ENCODE measurements at regions not wholly inside any gene's neighbourhood (a gene's known extent, or its start where the extent isn't known, plus 50 kb on each side); places are given as distances from the start of the nearest gene placed in this dataset.

DNA sequence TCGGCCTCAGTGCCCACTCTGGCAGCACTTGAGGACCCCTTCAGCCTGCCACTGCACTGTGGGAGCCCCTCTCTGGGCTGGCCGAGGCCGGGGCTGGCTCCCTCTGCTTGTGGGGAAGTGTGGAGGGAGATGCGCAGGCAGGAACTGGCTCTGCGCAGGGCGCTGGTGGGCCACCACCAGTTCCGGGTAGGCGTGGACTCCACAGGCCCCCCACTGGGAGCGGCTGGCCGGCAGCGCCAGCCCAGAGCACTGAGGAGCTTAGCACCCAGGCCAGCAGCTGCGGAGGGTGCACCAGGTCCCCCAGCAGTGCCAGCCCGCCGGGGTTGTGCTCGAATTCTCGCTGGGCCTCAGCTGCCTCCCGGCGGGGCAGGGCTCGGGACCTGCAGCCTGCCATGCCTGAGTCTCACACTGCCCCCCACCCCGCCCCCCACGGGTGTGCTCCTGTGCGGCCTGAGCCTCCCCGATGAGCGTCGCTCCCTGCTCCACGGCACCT, 216.9 kb upstream of the TACR3 start:
- Histone ChIP-seq H3K4me3 (no peak overlapping the region), H3K27me3 (no peaks in the 10 kb centered on the region), H3K4me1 (no peaks in the 10 kb centered on the region), H3K36me3 (no peaks in the 10 kb centered on the region), H3K27ac (no peak overlapping the region), H3K9me3 (peaks cover 0 to 8% (median 6%) of the 10 kb centered on the region in 4 donors)
- 95 to 98% (median 97%) methylated on average over 14 to 26 of the region's 26 CpGs for WGBS, 5 donors
- no peak for TF ChIP-seq POLR2AphosphoS5 (IDR thresholded peaks at IDR 0.05)
- TF ChIP-seq POLR2A (IDR thresholded peaks at IDR 0.05), result no peak
- TF ChIP-seq CTCF (IDR thresholded peaks at IDR 0.05), result no peak
- TF ChIP-seq EP300 (IDR thresholded peaks at IDR 0.05), result no peak
- DNase-seq, result no peak
- intact Hi-C loops (cut with DNase I; ENCODE audit: low total_unique reads), result no loop called here

DNA sequence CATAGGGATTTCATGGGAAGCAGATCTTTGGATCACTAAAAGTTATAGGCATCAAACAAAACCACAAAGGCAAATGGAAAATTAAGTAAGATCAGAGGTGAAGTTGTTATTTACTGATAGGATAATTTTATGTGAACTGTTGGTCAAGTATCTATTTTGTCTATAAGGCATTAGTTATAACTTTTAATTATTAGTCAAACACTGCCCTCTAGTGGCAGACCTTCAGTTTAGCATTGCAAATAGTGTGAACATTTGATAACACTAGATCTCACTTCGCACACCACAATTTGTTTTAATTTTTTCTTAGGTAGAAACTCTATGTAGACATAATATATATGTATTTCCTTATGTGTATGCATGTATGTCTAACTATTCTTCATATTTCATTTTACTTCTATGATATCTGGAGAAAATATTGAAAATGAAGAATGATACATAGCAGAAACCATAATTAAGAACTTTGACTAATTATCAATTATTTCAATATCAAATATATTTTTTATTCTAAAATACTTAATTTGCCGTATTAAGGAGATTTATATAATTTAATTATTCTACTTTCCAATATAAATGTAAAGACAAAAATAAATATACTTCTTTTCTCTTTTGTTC, 214.5 kb upstream of the TACR3 start:
- TF ChIP-seq EP300 (IDR thresholded peaks at IDR 0.05) (no peak), CTCF (IDR thresholded peaks at IDR 0.05) (peak in 4 of 7 experiments; percentile 51 to 74 (median 59))
- no peaks in the 10 kb centered on the region for H3K27me3 ChIP-seq
- intact Hi-C loops (cut with DNase I; ENCODE audit: low total_unique reads), result no loop called here
- no peaks in the 10 kb centered on the region for H3K4me1 ChIP-seq
- no peak overlapping the region for H3K27ac ChIP-seq
- H3K9me3 ChIP-seq, result peaks cover 0 to 8% (median 6%) of the 10 kb centered on the region in 4 donors
- no peaks in the 10 kb centered on the region for H3K36me3 ChIP-seq
- DNase-seq, result peak in 1 of 2 donors; percentile 73
- no peak overlapping the region for H3K4me3 ChIP-seq
- WGBS, 5 donors, result 20 to 36% (median 30%) methylated on average over 2 of the region's 2 CpGs

GRCh38 chr4:103928370-103928769, 208.6 kb upstream of the TACR3 start:
- Histone ChIP-seq H3K4me1 (no peaks in the 10 kb centered on the region), H3K27ac (no peak overlapping the region), H3K4me3 (no peak overlapping the region), H3K27me3 (no peaks in the 10 kb centered on the region), H3K36me3 (no peaks in the 10 kb centered on the region), H3K9me3 (no peaks in the 10 kb centered on the region)
- WGBS, 5 donors, result 61 to 79% (median 62%) methylated on average over 2 of the region's 2 CpGs
- intact Hi-C loops (cut with DNase I; ENCODE audit: low total_unique reads), result no loop called here
- no peak for DNase-seq
- no peak for TF ChIP-seq CTCF (IDR thresholded peaks at IDR 0.05)
- no peak for TF ChIP-seq POLR2AphosphoS5 (IDR thresholded peaks at IDR 0.05)
- TF ChIP-seq POLR2A (IDR thresholded peaks at IDR 0.05), result no peak
- no peak for TF ChIP-seq EP300 (IDR thresholded peaks at IDR 0.05)

GRCh38 chr4:103923551-103923950, 203.8 kb upstream of the TACR3 start:
- Histone ChIP-seq H3K4me3 (no peak overlapping the region), H3K36me3 (no peaks in the 10 kb centered on the region), H3K4me1 (no peaks in the 10 kb centered on the region), H3K9me3 (no peaks in the 10 kb centered on the region), H3K27me3 (no peaks in the 10 kb centered on the region), H3K27ac (no peak overlapping the region)
- TF ChIP-seq POLR2AphosphoS5 (IDR thresholded peaks at IDR 0.05) (no peak), EP300 (IDR thresholded peaks at IDR 0.05) (no peak), CTCF (IDR thresholded peaks at IDR 0.05) (no peak), POLR2A (IDR thresholded peaks at IDR 0.05) (no peak)
- WGBS, 5 donors, result 67 to 77% (median 72%) methylated on average over 2 of the region's 2 CpGs
- DNase-seq, result no peak
- intact Hi-C loops (cut with DNase I; ENCODE audit: low total_unique reads), result no loop called here

Data from stomach (tissue), 8 donors.